ENCODE measurements at regions not wholly inside any gene's neighbourhood (a gene's known extent, or its start where the extent isn't known, plus 50 kb on each side); places are given as distances from the start of the nearest gene placed in this dataset.

DNA sequence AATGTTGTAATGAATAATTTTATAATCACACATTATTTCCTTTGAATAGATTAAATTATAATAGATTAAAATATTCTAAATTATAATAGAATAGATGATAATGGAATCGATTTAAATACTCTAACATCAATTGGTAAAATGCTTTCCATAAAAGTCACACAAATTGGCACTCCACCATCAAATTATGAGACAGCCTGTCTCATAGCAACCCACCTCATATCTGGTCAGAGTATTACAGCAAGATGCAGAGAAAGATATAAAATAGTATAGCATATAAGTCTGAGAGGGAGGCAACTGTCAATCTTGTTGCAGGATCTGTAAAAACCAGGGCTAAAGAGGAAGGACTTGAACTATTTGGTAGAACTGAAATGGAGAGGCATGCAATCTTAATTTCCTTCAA lies 98.4 kb upstream of the NCKAP5 start:
- TF ChIP-seq, protein P1, sequence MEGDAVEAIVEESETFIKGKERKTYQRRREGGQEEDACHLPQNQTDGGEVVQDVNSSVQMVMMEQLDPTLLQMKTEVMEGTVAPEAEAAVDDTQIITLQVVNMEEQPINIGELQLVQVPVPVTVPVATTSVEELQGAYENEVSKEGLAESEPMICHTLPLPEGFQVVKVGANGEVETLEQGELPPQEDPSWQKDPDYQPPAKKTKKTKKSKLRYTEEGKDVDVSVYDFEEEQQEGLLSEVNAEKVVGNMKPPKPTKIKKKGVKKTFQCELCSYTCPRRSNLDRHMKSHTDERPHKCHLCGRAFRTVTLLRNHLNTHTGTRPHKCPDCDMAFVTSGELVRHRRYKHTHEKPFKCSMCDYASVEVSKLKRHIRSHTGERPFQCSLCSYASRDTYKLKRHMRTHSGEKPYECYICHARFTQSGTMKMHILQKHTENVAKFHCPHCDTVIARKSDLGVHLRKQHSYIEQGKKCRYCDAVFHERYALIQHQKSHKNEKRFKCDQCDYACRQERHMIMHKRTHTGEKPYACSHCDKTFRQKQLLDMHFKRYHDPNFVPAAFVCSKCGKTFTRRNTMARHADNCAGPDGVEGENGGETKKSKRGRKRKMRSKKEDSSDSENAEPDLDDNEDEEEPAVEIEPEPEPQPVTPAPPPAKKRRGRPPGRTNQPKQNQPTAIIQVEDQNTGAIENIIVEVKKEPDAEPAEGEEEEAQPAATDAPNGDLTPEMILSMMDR (conservative IDR thresholded peaks at IDR 0.05; ENCODE audit: low read length): no peak
- TF ChIP-seq EZH2phosphoT487 (IDR thresholded peaks at IDR 0.05; ENCODE audit: borderline replicate concordance): no peak

All from Loucy (cell line).